ENCODE measurements at regions not wholly inside any gene's neighbourhood (a gene's known extent, or its start where the extent isn't known, plus 50 kb on each side); places are given as distances from the start of the nearest gene placed in this dataset.

DNA sequence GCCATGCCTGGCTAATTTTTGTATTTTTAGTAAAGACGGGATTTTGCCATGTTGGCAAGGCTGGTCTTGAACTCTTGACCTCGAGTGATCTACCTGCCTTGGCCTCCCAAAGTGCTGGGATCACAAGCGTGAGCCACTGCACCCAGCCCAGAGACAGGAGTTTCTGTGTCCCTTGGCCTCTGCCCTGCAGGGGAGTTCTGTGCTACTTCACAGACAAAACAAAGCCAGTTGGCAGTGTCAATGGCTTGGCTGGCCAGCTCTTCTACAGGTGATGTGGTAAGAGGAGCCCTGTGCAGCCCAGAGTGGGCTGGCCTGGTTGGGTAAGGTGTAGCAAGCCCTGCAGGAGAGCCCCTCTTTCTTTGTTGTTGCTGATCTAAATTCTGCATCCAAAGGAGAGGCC lies 60.5 kb upstream of the SHISAL1 start:
- H3K27ac Mint-ChIP-seq = no peak overlapping the region
- peaks cover 37% of the 10 kb centered on the region for H3K9me3 Mint-ChIP-seq
- H3K36me3 Mint-ChIP-seq = peaks cover 6% of the 10 kb centered on the region
- TF ChIP-seq CTCF (IDR thresholded peaks at IDR 0.05; ENCODE audit: unreplicated experiment) = no peak
- H3K27me3 Mint-ChIP-seq (ENCODE audit: low read depth) = peaks cover 2% of the 10 kb centered on the region
- H3K4me1 Mint-ChIP-seq = peaks cover 4% of the 10 kb centered on the region
- DNase-seq (ENCODE audit: low spot score in 2 of 2, unreplicated experiment in 2 of 2) = no peak
- no peak overlapping the region for H3K4me3 Mint-ChIP-seq

DNA sequence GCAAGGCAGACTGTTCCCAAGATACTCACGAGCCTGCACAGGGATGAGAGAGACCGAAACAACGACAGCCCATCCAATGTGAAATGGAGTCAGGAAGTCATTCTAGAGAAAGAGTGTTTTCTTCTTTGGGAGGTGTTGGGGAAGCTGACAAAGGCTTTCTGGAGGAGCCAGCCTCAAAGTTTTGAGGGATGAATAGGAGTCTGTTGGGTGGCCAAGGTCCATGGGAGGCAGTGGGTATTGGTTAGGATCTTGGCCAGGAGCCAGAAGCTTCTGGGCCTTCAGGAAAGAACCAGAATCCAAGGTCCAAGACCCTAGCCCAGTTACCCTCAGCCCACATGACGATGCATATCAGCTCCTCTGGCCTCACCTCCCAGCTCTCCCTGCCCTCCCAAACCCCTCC lies 59.9 kb upstream of the SHISAL1 start:
- Mint-ChIP-seq H3K9me3 (peaks cover 32% of the 10 kb centered on the region), H3K27ac (no peak overlapping the region), H3K4me1 (peaks cover 4% of the 10 kb centered on the region), H3K4me3 (no peak overlapping the region), H3K36me3 (peaks cover 6% of the 10 kb centered on the region), H3K27me3 (ENCODE audit: low read depth) (peaks cover 2% of the 10 kb centered on the region)
- TF ChIP-seq CTCF (IDR thresholded peaks at IDR 0.05; ENCODE audit: unreplicated experiment) = no peak
- no peak for DNase-seq (ENCODE audit: low spot score in 2 of 2, unreplicated experiment in 2 of 2)

- TF ChIP-seq CTCF (IDR thresholded peaks at IDR 0.05; ENCODE audit: unreplicated experiment) = no peak
- Mint-ChIP-seq H3K4me1 (peaks cover 4% of the 10 kb centered on the region), H3K36me3 (peaks cover 6% of the 10 kb centered on the region), H3K4me3 (no peak overlapping the region), H3K27ac (no peak overlapping the region), H3K9me3 (peaks cover 27% of the 10 kb centered on the region), H3K27me3 (ENCODE audit: low read depth) (peaks cover 4% of the 10 kb centered on the region)
- DNase-seq (ENCODE audit: low spot score in 2 of 2, unreplicated experiment in 2 of 2) = no peak
Measured at GRCh38 chr22:44371741-44372525, 59.2 kb upstream of the SHISAL1 start.

DNA sequence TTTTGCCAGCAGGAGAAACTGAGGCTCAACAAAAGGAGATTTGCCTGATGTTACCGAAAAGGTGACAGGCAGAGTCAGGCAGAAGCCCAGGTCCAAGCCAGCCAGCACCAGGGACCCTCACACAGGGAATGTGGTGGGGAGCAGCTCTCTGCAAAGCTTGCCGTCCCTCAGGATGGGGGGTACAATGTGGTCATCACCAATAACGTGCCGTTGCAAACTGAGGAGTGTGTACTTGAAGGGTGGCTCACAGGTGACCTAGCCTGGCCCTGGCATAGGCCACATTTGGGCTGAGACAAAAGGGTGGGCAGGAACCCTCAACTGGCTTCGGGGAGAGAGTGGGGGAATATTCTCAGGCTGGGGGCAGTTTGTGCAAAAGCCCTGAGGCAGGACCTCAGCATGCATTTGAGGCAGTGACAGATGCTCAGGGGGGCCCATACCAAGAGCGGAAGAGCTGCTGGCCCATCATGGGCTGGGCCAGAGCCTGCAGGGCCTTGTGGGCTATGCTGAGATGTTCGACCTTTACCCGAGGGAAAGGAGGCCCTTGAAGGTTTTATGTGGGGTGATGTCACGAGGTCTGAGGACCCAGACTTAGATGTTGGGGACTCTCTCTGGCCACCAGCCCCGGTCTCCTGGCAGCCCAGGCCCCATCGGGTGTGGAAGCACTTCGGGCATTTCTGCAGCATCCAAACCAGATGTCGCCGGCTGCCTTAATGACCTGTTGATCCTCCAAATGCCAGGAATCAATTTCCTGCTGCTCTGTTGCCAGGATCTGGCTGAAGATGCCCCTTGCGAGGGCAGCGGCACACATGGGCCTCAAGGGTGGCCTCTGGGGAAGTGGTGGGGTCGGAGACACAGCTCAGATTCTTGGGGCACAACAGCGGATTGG lies 57.4 kb upstream of the SHISAL1 start:
- peak overlapping the region; percentile 33 for H3K27ac Mint-ChIP-seq
- H3K9me3 Mint-ChIP-seq = peaks cover 13% of the 10 kb centered on the region
- H3K27me3 Mint-ChIP-seq (ENCODE audit: low read depth) = peaks cover 4% of the 10 kb centered on the region
- H3K4me3 Mint-ChIP-seq = no peak overlapping the region
- no peak for TF ChIP-seq CTCF (IDR thresholded peaks at IDR 0.05; ENCODE audit: unreplicated experiment)
- peaks cover 4% of the 10 kb centered on the region for H3K4me1 Mint-ChIP-seq
- DNase-seq (ENCODE audit: low spot score in 2 of 2, unreplicated experiment in 2 of 2) = no peak
- H3K36me3 Mint-ChIP-seq = peaks cover 2% of the 10 kb centered on the region

DNA sequence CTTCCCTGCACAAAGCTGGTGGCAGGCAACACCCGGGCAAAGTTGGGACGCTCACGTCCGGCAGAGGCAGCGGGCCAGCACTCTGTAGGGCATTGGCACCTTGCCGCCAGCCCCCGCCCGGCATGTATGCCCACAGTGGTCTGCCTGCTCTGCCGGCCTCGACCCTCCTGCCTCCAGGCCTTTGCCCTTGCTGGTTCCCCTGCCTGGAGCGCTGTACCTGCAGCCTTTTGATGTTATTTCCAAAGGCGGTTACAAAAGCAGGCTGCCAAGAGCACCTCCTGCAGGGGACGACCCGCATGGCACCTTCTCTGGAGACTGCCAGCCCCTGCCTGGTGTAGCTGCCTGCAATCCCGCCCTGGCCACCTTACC lies 56.5 kb upstream of the SHISAL1 start:
- H3K27ac Mint-ChIP-seq = no peak overlapping the region
- H3K27me3 Mint-ChIP-seq (ENCODE audit: low read depth) = peaks cover 7% of the 10 kb centered on the region
- peaks cover 4% of the 10 kb centered on the region for H3K9me3 Mint-ChIP-seq
- H3K4me1 Mint-ChIP-seq = peaks cover 9% of the 10 kb centered on the region
- no peak for DNase-seq (ENCODE audit: low spot score in 2 of 2, unreplicated experiment in 2 of 2)
- H3K4me3 Mint-ChIP-seq = no peak overlapping the region
- H3K36me3 Mint-ChIP-seq = no peaks in the 10 kb centered on the region
- no peak for TF ChIP-seq CTCF (IDR thresholded peaks at IDR 0.05; ENCODE audit: unreplicated experiment)

All from mesothelial cell of epicardium (in vitro differentiated cells).